ENCODE measurements at regions not wholly inside any gene's neighbourhood (a gene's known extent, or its start where the extent isn't known, plus 50 kb on each side); places are given as distances from the start of the nearest gene placed in this dataset.

- TF ChIP-seq, protein P1, sequence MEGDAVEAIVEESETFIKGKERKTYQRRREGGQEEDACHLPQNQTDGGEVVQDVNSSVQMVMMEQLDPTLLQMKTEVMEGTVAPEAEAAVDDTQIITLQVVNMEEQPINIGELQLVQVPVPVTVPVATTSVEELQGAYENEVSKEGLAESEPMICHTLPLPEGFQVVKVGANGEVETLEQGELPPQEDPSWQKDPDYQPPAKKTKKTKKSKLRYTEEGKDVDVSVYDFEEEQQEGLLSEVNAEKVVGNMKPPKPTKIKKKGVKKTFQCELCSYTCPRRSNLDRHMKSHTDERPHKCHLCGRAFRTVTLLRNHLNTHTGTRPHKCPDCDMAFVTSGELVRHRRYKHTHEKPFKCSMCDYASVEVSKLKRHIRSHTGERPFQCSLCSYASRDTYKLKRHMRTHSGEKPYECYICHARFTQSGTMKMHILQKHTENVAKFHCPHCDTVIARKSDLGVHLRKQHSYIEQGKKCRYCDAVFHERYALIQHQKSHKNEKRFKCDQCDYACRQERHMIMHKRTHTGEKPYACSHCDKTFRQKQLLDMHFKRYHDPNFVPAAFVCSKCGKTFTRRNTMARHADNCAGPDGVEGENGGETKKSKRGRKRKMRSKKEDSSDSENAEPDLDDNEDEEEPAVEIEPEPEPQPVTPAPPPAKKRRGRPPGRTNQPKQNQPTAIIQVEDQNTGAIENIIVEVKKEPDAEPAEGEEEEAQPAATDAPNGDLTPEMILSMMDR (IDR thresholded peaks at IDR 0.05): no peak
- TF ChIP-seq ZFX (IDR thresholded peaks at IDR 0.05; ENCODE audit: borderline replicate concordance): no peak
Measured at GRCh38 chr18:30088238-30089015, 954.1 kb downstream of the DSC3 start.
